Lung (tissue), 11 donors: ENCODE measurements at regions not wholly inside any gene's neighbourhood (a gene's known extent, or its start where the extent isn't known, plus 50 kb on each side); places are given as distances from the start of the nearest gene placed in this dataset.

Source experiments
- ATAC-seq: fragments of 200-7000 bp; cut with Tn5 transposase; one replicate; pipeline ENCODE4 v1.9.1; 2020; ENCODE audit warnings: moderate number of reproducible peaks; ENCODE audit not compliant: insufficient read depth, low FRiP score
- DNase-seq, 3 donors: peaks; one replicate each; pipeline ENCODE4 v3.0.0-alpha.2; 2013 to 2017
- H3K27ac ChIP-seq, 2 donors: one replicate each; pipeline ENCODE4 v1.5.1; 2013; ENCODE audit warnings: mild to moderate bottlenecking in 2 of 2, moderate library complexity in 2 of 2, control low read depth in 1 of 2, inconsistent platforms in 1 of 2, low read depth in 1 of 2, low read length in 1 of 2
- H3K27me3 ChIP-seq, 3 donors: one replicate each; pipeline ENCODE4 v1.5.1; 2013; ENCODE audit warnings: low read length in 2 of 3; ENCODE audit not compliant: control insufficient read depth in 3 of 3, insufficient read depth in 3 of 3
- H3K36me3 ChIP-seq, 4 donors: one replicate each; pipeline ENCODE4 v1.5.1; 2013; ENCODE audit warnings: low read length in 4 of 4, mild to moderate bottlenecking in 1 of 4, moderate library complexity in 1 of 4; ENCODE audit not compliant: control insufficient read depth in 4 of 4, insufficient read depth in 4 of 4
- H3K4me1 ChIP-seq, 5 donors: one replicate each; pipeline ENCODE4 v1.5.1; 2013; ENCODE audit warnings: low read length in 5 of 5, mild to moderate bottlenecking in 2 of 5, moderate library complexity in 1 of 5; ENCODE audit not compliant: control insufficient read depth in 5 of 5, insufficient read depth in 5 of 5
- H3K4me3 ChIP-seq: one replicate; pipeline ENCODE4 v1.5.1; 2013; ENCODE audit warnings: mild to moderate bottlenecking, control low read depth, moderate library complexity
- H3K9ac ChIP-seq, 2 donors: one replicate each; pipeline ENCODE4 v1.5.1; 2013; ENCODE audit warnings: low read length in 2 of 2, control low read depth in 1 of 2; ENCODE audit not compliant: insufficient read depth in 1 of 2
- H3K9me3 ChIP-seq, 4 donors: one replicate each; pipeline ENCODE4 v1.5.1; 2013; ENCODE audit warnings: low read length in 3 of 4, mild to moderate bottlenecking in 1 of 4, moderate library complexity in 1 of 4; ENCODE audit not compliant: control insufficient read depth in 4 of 4, insufficient read depth in 3 of 4
- WGBS, 2 donors: extraction: QIAGEN DNeasy Blood & Tissue Kit; methylation state at CpG; one replicate each; pipeline ENCODE4 v1.1.7; 2013; 5-methylcytosine and 5-hydroxymethylcytosine counted together
- TF ChIP-seq, protein P1 (sequence below): IDR thresholded peaks from 2 replicates; pipeline ENCODE4 v1.5.1; 2012; ENCODE audit warnings: mild to moderate bottlenecking; ENCODE audit errors: control extremely low read depth, extremely low read depth
- donor health status: control.
- donor health status: control.
- donor health status: Bipolar disorder and iron deficiency.
- donor health status: healthy.
- donor health status: DM: yes; HTN: yes; CAD: no.

GRCh38 chr3:109818081-109818480, 480.7 kb upstream of the DPPA4 start:
- H3K36me3 ChIP-seq = no peaks in the 10 kb centered on the region
- no peaks in the 10 kb centered on the region for H3K9me3 ChIP-seq
- DNase-seq (no peak), ATAC-seq (no peak)
- H3K9ac ChIP-seq = no peak overlapping the region
- WGBS, 2 donors = 36 to 78% methylated on average over 3 of the region's 3 CpGs
- H3K4me3 ChIP-seq = no peak overlapping the region
- TF ChIP-seq, protein P1, sequence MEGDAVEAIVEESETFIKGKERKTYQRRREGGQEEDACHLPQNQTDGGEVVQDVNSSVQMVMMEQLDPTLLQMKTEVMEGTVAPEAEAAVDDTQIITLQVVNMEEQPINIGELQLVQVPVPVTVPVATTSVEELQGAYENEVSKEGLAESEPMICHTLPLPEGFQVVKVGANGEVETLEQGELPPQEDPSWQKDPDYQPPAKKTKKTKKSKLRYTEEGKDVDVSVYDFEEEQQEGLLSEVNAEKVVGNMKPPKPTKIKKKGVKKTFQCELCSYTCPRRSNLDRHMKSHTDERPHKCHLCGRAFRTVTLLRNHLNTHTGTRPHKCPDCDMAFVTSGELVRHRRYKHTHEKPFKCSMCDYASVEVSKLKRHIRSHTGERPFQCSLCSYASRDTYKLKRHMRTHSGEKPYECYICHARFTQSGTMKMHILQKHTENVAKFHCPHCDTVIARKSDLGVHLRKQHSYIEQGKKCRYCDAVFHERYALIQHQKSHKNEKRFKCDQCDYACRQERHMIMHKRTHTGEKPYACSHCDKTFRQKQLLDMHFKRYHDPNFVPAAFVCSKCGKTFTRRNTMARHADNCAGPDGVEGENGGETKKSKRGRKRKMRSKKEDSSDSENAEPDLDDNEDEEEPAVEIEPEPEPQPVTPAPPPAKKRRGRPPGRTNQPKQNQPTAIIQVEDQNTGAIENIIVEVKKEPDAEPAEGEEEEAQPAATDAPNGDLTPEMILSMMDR = no peak
- H3K27ac ChIP-seq = no peak overlapping the region
- no peaks in the 10 kb centered on the region for H3K4me1 ChIP-seq
- H3K27me3 ChIP-seq = no peaks in the 10 kb centered on the region

DNA sequence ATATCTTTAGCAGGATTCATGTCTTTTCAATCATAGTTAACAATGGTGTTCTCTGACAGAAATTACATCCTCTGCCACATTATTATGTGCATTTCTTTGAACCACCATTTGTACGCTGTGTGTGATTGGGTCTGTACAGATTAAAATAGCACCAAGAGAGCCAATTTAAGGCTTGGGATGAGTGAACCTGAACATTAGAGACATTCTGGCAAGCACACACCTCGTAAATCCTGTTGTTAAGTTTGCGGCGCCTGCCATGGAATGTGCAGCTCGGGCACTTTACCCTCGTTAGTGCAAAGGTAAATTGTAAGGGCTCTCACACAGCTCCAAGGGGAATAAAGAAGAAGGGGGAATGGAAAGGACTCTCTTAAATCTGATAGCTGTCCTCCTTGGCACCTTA, 482.4 kb upstream of the DPPA4 start:
- peak in 1 of 3 donors; percentile 16 for DNase-seq
- H3K27ac ChIP-seq = no peak overlapping the region
- no peaks in the 10 kb centered on the region for H3K9me3 ChIP-seq
- no peaks in the 10 kb centered on the region for H3K4me1 ChIP-seq
- no peak overlapping the region for H3K9ac ChIP-seq
- WGBS, 2 donors = 47 to 62% methylated on average over 6 of the region's 6 CpGs
- H3K27me3 ChIP-seq = no peaks in the 10 kb centered on the region
- H3K36me3 ChIP-seq = no peaks in the 10 kb centered on the region
- no peak overlapping the region for H3K4me3 ChIP-seq
- no peak for ATAC-seq
- TF ChIP-seq, protein P1 = no peak

DNA sequence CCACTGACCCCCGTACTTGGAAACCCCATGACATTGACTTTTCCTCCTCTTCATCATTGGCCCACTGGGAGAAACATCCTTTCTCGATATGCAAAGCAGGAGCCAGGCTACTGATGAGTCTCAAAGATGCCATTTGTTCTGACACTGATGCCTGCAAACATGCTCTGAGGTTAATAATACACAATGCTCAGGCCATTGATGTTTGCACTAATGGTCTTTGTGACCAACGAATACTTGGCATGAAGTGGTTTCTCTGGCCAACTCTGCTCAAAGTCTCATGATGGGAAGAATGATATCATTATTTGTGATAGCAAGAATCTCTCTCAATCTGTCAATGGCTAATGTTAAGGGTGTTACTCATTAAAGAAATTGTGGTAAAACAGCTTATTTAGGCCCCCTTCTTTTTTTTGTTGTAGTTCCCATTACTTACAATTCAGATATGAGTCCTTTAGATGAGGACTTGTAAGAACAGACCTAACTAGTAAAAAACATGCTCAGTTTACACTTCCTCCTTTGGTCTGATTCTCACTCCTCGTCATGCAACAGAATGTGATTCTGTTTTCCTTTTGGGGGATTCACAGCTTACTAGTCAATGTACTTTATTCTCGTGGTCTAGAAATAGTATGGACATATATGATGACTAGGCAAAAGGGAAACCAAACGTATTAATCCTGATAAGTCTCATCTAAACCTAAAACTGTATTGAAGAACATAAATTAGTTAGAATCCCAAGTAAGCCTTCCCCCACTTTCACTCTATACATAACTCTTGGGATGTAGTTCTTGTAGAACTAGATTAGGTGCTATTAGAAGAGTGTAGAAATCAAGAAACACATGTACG, 488.8 kb upstream of the DPPA4 start:
- Histone ChIP-seq H3K9ac (no peak overlapping the region), H3K36me3 (no peaks in the 10 kb centered on the region), H3K4me3 (no peak overlapping the region), H3K9me3 (no peaks in the 10 kb centered on the region), H3K27ac (no peak overlapping the region), H3K27me3 (no peaks in the 10 kb centered on the region), H3K4me1 (no peaks in the 10 kb centered on the region)
- DNase-seq (no peak), ATAC-seq (no peak)
- WGBS, 2 donors = 76 to 77% methylated on average over 7 of the region's 7 CpGs
- TF ChIP-seq, protein P1 = no peak
